ENCODE measurements at regions not wholly inside any gene's neighbourhood (a gene's known extent, or its start where the extent isn't known, plus 50 kb on each side); places are given as distances from the start of the nearest gene placed in this dataset.

DNA sequence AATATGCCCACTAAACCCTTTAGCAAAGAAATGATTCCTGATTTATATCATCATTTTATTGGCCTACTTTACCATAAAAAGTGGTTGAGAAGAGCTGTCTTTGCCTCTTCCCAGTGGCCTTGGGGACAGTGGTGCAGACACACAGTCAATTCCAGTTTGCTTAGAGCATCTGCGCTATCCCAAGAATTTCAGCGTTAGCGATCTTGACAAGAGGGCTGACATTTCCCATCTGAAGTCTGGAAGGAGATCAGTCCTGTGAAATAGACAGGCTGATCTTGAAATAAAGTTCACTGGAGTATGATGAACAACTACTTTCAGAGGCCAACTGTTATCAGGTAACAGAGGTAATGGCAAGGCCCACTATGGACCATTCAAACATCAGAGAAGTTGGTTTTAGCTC is 475.3 kb upstream of the NRP1 start:
- TF ChIP-seq POLR2A (IDR thresholded peaks at IDR 0.05): no peak
- no peak for TF ChIP-seq EP300 (IDR thresholded peaks at IDR 0.05)
- TF ChIP-seq, protein P1, sequence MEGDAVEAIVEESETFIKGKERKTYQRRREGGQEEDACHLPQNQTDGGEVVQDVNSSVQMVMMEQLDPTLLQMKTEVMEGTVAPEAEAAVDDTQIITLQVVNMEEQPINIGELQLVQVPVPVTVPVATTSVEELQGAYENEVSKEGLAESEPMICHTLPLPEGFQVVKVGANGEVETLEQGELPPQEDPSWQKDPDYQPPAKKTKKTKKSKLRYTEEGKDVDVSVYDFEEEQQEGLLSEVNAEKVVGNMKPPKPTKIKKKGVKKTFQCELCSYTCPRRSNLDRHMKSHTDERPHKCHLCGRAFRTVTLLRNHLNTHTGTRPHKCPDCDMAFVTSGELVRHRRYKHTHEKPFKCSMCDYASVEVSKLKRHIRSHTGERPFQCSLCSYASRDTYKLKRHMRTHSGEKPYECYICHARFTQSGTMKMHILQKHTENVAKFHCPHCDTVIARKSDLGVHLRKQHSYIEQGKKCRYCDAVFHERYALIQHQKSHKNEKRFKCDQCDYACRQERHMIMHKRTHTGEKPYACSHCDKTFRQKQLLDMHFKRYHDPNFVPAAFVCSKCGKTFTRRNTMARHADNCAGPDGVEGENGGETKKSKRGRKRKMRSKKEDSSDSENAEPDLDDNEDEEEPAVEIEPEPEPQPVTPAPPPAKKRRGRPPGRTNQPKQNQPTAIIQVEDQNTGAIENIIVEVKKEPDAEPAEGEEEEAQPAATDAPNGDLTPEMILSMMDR (IDR thresholded peaks at IDR 0.05): no peak
- no peak for TF ChIP-seq POLR2AphosphoS5 (IDR thresholded peaks at IDR 0.05)
- no peak for DNase-seq
- Histone ChIP-seq H3K27me3 (no peaks in the 10 kb centered on the region), H3K9me3 (no peaks in the 10 kb centered on the region), H3K36me3 (no peaks in the 10 kb centered on the region), H3K4me3 (no peak overlapping the region), H3K4me1 (no peaks in the 10 kb centered on the region), H3K27ac (no peak overlapping the region)
- intact Hi-C loops (cut with DNase I; ENCODE audit: low total_unique reads): no loop called here
- WGBS, 5 donors: 90 to 96% (median 96%) methylated on average over 3 of the region's 3 CpGs

- TF ChIP-seq, protein P1 (IDR thresholded peaks at IDR 0.05): no peak
- TF ChIP-seq EP300 (IDR thresholded peaks at IDR 0.05) (no peak), POLR2AphosphoS5 (IDR thresholded peaks at IDR 0.05) (no peak), POLR2A (IDR thresholded peaks at IDR 0.05) (no peak)
- no peaks in the 10 kb centered on the region for H3K4me1 ChIP-seq
- no peak for DNase-seq
- no peak overlapping the region for H3K27ac ChIP-seq
- intact Hi-C loops (cut with DNase I; ENCODE audit: low total_unique reads): no loop called here
- H3K36me3 ChIP-seq: no peaks in the 10 kb centered on the region
- no peak overlapping the region for H3K4me3 ChIP-seq
- WGBS, 5 donors: 87 to 93% (median 89%) methylated on average over 9 of the region's 9 CpGs
- H3K9me3 ChIP-seq: no peaks in the 10 kb centered on the region
- H3K27me3 ChIP-seq: no peaks in the 10 kb centered on the region
Measured at GRCh38 chr10:33808475-33808874, 474.0 kb upstream of the NRP1 start.

- intact Hi-C loops (cut with DNase I; ENCODE audit: low total_unique reads): no loop called here
- H3K36me3 ChIP-seq: no peaks in the 10 kb centered on the region
- H3K27ac ChIP-seq: no peak overlapping the region
- no peaks in the 10 kb centered on the region for H3K27me3 ChIP-seq
- H3K4me1 ChIP-seq: no peaks in the 10 kb centered on the region
- no peak overlapping the region for H3K4me3 ChIP-seq
- no peaks in the 10 kb centered on the region for H3K9me3 ChIP-seq
- TF ChIP-seq, protein P1 (IDR thresholded peaks at IDR 0.05): no peak
- no peak for TF ChIP-seq POLR2AphosphoS5 (IDR thresholded peaks at IDR 0.05)
- TF ChIP-seq POLR2A (IDR thresholded peaks at IDR 0.05): no peak
- no peak for TF ChIP-seq EP300 (IDR thresholded peaks at IDR 0.05)
- no peak for DNase-seq
- 80 to 88% (median 83%) methylated on average over 11 of the region's 11 CpGs for WGBS, 5 donors
Measured at GRCh38 chr10:33807531-33808359, 473.3 kb upstream of the NRP1 start.

GRCh38 chr10:33805831-33806230 is 471.4 kb upstream of the NRP1 start:
- no peak for DNase-seq
- Histone ChIP-seq H3K27ac (no peak overlapping the region), H3K4me3 (no peak overlapping the region), H3K4me1 (no peaks in the 10 kb centered on the region), H3K36me3 (no peaks in the 10 kb centered on the region), H3K27me3 (no peaks in the 10 kb centered on the region), H3K9me3 (no peaks in the 10 kb centered on the region)
- intact Hi-C loops (cut with DNase I; ENCODE audit: low total_unique reads): no loop called here
- TF ChIP-seq POLR2AphosphoS5 (IDR thresholded peaks at IDR 0.05): no peak
- TF ChIP-seq POLR2A (IDR thresholded peaks at IDR 0.05): no peak
- no peak for TF ChIP-seq EP300 (IDR thresholded peaks at IDR 0.05)
- TF ChIP-seq, protein P1 (IDR thresholded peaks at IDR 0.05): no peak
- 92 to 97% (median 96%) methylated on average over 2 of the region's 2 CpGs for WGBS, 5 donors

Data from stomach (tissue), 8 donors.